GM12878 (cell line): ENCODE measurements at regions not wholly inside any gene's neighbourhood (a gene's known extent, or its start where the extent isn't known, plus 50 kb on each side); places are given as distances from the start of the nearest gene placed in this dataset.

ENCODE experiments used
- ATAC-seq: fragments of 200-7000 bp; cut with Tn5 transposase; 3 replicates; pipeline ENCODE4 v1.9.1; 2020; ENCODE audit warnings: mild to moderate bottlenecking, moderate library complexity
- BruUV-seq: library from RNA; stranded (reverse); fragments of 400-500 nt; replicated peaks from 2 replicates; lab custom pipeline; 2021; lab: Mats Ljungman, UMichigan
- CTCF ChIA-PET: fragments of 300-600 bp; sonication (Branson Sonifier 250); formaldehyde crosslinking; extraction: SDS; loops from one replicate; lab custom pipeline; 2021; ENCODE audit warnings: inconsistent platforms; lab: Yijun Ruan, JAX
- POLR2A ChIA-PET: fragments of 350-600 bp; formaldehyde crosslinking; extraction: SDS; loops from one replicate; lab custom pipeline; 2021; ENCODE audit warnings: inconsistent platforms; lab: Charles Lee
- RAD21 ChIA-PET: fragments of 300-600 bp; sonication (Branson Sonifier 250); formaldehyde crosslinking; loops from one replicate; lab custom pipeline; 2023; ENCODE audit warnings: antibody characterized with exemption; ENCODE audit not compliant: unreplicated experiment; lab: Charles Lee
- SMC1A ChIA-PET: fragments of 300-600 bp; sonication (Branson Sonifier 250); formaldehyde crosslinking; loops from one replicate; lab custom pipeline; 2023; ENCODE audit not compliant: unreplicated experiment, uncharacterized antibody; lab: Charles Lee
- DNase-seq: peaks from one replicate; pipeline ENCODE4 v3.0.0-alpha.2; 2011; ENCODE audit warnings: low read depth, low spot score
- FAIRE-seq: peaks from 3 replicates; lab custom pipeline; 2011; peaks lifted over from hg19 to GRCh38; lab: Jason Lieb, UNC
- H2AFZ ChIP-seq: 2 replicates; pipeline ENCODE4 v1.6.0; 2011; ENCODE audit warnings: low read depth, low read length, control low read depth; ENCODE audit not compliant: control insufficient read depth
- H3K27ac ChIP-seq: 2 replicates; pipeline ENCODE4 v1.5.1; 2011; ENCODE audit warnings: control low read depth; ENCODE audit not compliant: control insufficient read depth, insufficient read depth
- H3K27me3 ChIP-seq, 2 experiments: replicated peaks in 1 of 2; 2 replicates each; pipeline versions ENCODE4 v1.6.0 to v1.6.1; 2011; ENCODE audit warnings: low read length in 1 of 2; ENCODE audit not compliant: control insufficient read depth in 2 of 2, insufficient read depth in 2 of 2
- H3K36me3 ChIP-seq, 2 experiments: 2 replicates each; pipeline ENCODE4 v1.5.1; 2011; ENCODE audit warnings: low read length in 1 of 2; ENCODE audit not compliant: control insufficient read depth in 2 of 2, insufficient read depth in 2 of 2
- H3K4me1 ChIP-seq: 2 replicates; pipeline ENCODE4 v1.6.1; 2011; ENCODE audit warnings: mild to moderate bottlenecking, low read length, moderate library complexity, mixed read lengths; ENCODE audit not compliant: control insufficient read depth, insufficient read depth
- H3K4me2 ChIP-seq: 2 replicates; pipeline ENCODE4 v1.6.0; 2011; ENCODE audit warnings: control low read depth; ENCODE audit not compliant: control insufficient read depth, insufficient read depth
- H3K4me3 ChIP-seq: fragments of 200-600 bp; sonication (generic); 2 replicates; pipeline ENCODE4 v1.5.1; 2016
- H3K79me2 ChIP-seq: 2 replicates; pipeline ENCODE4 v1.6.0; 2011; ENCODE audit warnings: low read length; ENCODE audit not compliant: control insufficient read depth, insufficient read depth
- H3K9ac ChIP-seq: 2 replicates; pipeline ENCODE4 v1.8.0; 2011; ENCODE audit warnings: low read length, control low read depth, mixed read lengths; ENCODE audit not compliant: control insufficient read depth, insufficient read depth
- H3K9me3 ChIP-seq: replicated peaks from 3 replicates; pipeline ENCODE4 v1.5.1; 2011; ENCODE audit warnings: mild to moderate bottlenecking, low read length; ENCODE audit not compliant: control insufficient read depth, insufficient read depth
- H4K20me1 ChIP-seq: 2 replicates; pipeline ENCODE4 v1.6.0; 2011; ENCODE audit not compliant: control insufficient read depth, insufficient read depth
- ATF2 ChIP-seq: IDR thresholded peaks from 2 replicates; pipeline ENCODE4 v1.6.1; 2012; ENCODE audit warnings: low read length, inconsistent platforms
- BHLHE40 ChIP-seq, 2 experiments: fragments of 450-650 bp in 1 of 2; IDR thresholded peaks; 2 replicates each; pipeline ENCODE4 v1.6.1; 2011 to 2017; ENCODE audit warnings: low read depth in 2 of 2, borderline replicate concordance in 1 of 2, improper control_type of control experiment in 1 of 2, low read length in 1 of 2, mild to moderate bottlenecking in 1 of 2
- BRCA1 ChIP-seq: IDR thresholded peaks from 2 replicates; pipeline ENCODE4 v1.6.1; 2011; ENCODE audit warnings: low read depth, low read length, improper control_type of control experiment
- CBX5 ChIP-seq: sonication (generic); IDR thresholded peaks from 2 replicates; pipeline ENCODE4 v1.6.1; 2016; ENCODE audit warnings: low read depth, moderate library complexity, mild to moderate bottlenecking, inconsistent platforms
- DPF2 ChIP-seq: fragments of 450-650 bp; IDR thresholded peaks from 2 replicates; pipeline ENCODE4 v1.6.1; 2017; ENCODE audit warnings: mild to moderate bottlenecking
- EGR1 ChIP-seq, 2 experiments: IDR thresholded peaks; 1 replicate in 1 of 2; 2 replicates in 1 of 2; pipeline ENCODE4 v1.6.1; 2011 to 2012; ENCODE audit warnings: low read depth in 2 of 2, low read length in 2 of 2, borderline replicate concordance in 1 of 2, mild to moderate bottlenecking in 1 of 2, moderate library complexity in 1 of 2
- MTA3 ChIP-seq: IDR thresholded peaks from 2 replicates; pipeline ENCODE4 v1.6.1; 2012; ENCODE audit warnings: low read length, inconsistent platforms, borderline replicate concordance
- NFXL1 ChIP-seq: fragments of 450-650 bp; IDR thresholded peaks from 2 replicates; pipeline ENCODE4 v1.6.1; 2017; ENCODE audit warnings: antibody characterized with exemption, mild to moderate bottlenecking, borderline replicate concordance
- NKRF ChIP-seq: fragments of 450-650 bp; conservative IDR thresholded peaks from 2 replicates; pipeline ENCODE4 v1.6.1; 2017; ENCODE audit warnings: mild to moderate bottlenecking, moderate library complexity
- POLR2AphosphoS5 ChIP-seq: IDR thresholded peaks from 2 replicates; pipeline ENCODE4 v1.6.1; 2011; ENCODE audit warnings: mild to moderate bottlenecking, low read length, inconsistent platforms
- RELB ChIP-seq: fragments of 450-650 bp; IDR thresholded peaks from 2 replicates; pipeline ENCODE4 v1.6.1; 2017; ENCODE audit warnings: low read depth, mild to moderate bottlenecking, moderate library complexity
- SIN3A ChIP-seq: IDR thresholded peaks from 2 replicates; pipeline ENCODE4 v1.6.1; 2012; ENCODE audit warnings: low read depth, low read length, improper control_type of control experiment
- SMC3 ChIP-seq: IDR thresholded peaks from 2 replicates; pipeline ENCODE4 v1.6.1; 2011; ENCODE audit warnings: low read length, improper control_type of control experiment, borderline replicate concordance
- SPI1 ChIP-seq: IDR thresholded peaks from 2 replicates; pipeline ENCODE4 v1.6.1; 2011; ENCODE audit warnings: low read depth, mild to moderate bottlenecking, low read length, moderate library complexity, borderline replicate concordance; ENCODE audit not compliant: insufficient read depth
- WGBS: methylation state at CpG from one replicate; pipeline ENCODE4 v1.1.6; 2016; ENCODE audit warnings: low lambda C conversion rate; ENCODE audit not compliant: insufficient replicate concordance, insufficient coverage; ENCODE audit errors: missing lambda C conversion rate; 5-methylcytosine and 5-hydroxymethylcytosine counted together
- in situ Hi-C: fragments of 300-500 bp; cut with MboI; formaldehyde crosslinking; loops from 9 replicates; pipeline ENCODE4 v1.14.3; 2018; ENCODE audit warnings: mixed read lengths
- intact Hi-C: fragments of 100-400 bp; cut with micrococcal nuclease; formaldehyde crosslinking; loops from one replicate; pipeline ENCODE4 v1.14.2; 2022; ENCODE audit not compliant: unreplicated experiment

GRCh38 chr2:22769497-22769896, 615.5 kb upstream of the KLHL29 start:
- ChIA-PET CTCF (interaction anchor here (1.0 kb wide), 1 partner anchor 31 kb away, joined by 3 read pairs; no protein-coding TSS in a partner anchor), RAD21 (no interaction called here), SMC1A (no interaction called here), POLR2A (no interaction called here)
- no peak overlapping the region for H2AFZ ChIP-seq
- no peak overlapping the region for H3K4me2 ChIP-seq
- no peaks in the 10 kb centered on the region for H3K79me2 ChIP-seq
- no peak overlapping the region for H3K9ac ChIP-seq
- no peak overlapping the region for H3K4me3 ChIP-seq
- H3K9me3 ChIP-seq = no peaks in the 10 kb centered on the region
- intact Hi-C loops (no loop called here), in situ Hi-C loops (no loop called here)
- H3K36me3 ChIP-seq = no peaks in the 10 kb centered on the region
- no peak for TF ChIP-seq SPI1
- no peak for TF ChIP-seq POLR2AphosphoS5
- TF ChIP-seq EGR1 (IDR thresholded peaks at IDR 0.05; ENCODE audit: borderline replicate concordance in 1 of 2, low read depth in 2 of 2, low read length in 2 of 2) = no peak
- H3K4me1 ChIP-seq = no peaks in the 10 kb centered on the region
- DNase-seq = no peak
- ATAC-seq = no peak
- FAIRE-seq = no peak
- WGBS = 3% methylated on average over 3 of the region's 3 CpGs
- H4K20me1 ChIP-seq = no peaks in the 10 kb centered on the region
- H3K27ac ChIP-seq = no peak overlapping the region
- BruUV-seq = no TSS peak
- no peaks in the 10 kb centered on the region for H3K27me3 ChIP-seq

- no peak for FAIRE-seq
- Histone ChIP-seq H4K20me1 (no peaks in the 10 kb centered on the region), H3K79me2 (no peaks in the 10 kb centered on the region), H3K9me3 (no peaks in the 10 kb centered on the region), H3K4me3 (no peak overlapping the region), H3K4me1 (no peaks in the 10 kb centered on the region), H3K4me2 (no peak overlapping the region), H3K27me3 (no peaks in the 10 kb centered on the region; a peak in 1 of 4 replicates), H2AFZ (no peak overlapping the region), H3K9ac (no peak overlapping the region), H3K27ac (no peak overlapping the region), H3K36me3 (no peaks in the 10 kb centered on the region)
- CTCF ChIA-PET = no interaction called here
- intact Hi-C loops = no loop called here
- no peak for DNase-seq
- in situ Hi-C loops = no loop called here
- RAD21 ChIA-PET = no interaction called here
- 59% methylated on average over 5 of the region's 5 CpGs for WGBS
- SMC1A ChIA-PET = no interaction called here
- no TSS peak for BruUV-seq
- POLR2A ChIA-PET = no interaction called here
- no peak for ATAC-seq
- TF ChIP-seq SIN3A (no peak), CBX5 (no peak), NKRF (no peak), ATF2 (no peak), SMC3 (no peak), BHLHE40 (IDR thresholded peaks at IDR 0.05; ENCODE audit: borderline replicate concordance in 1 of 2, low read depth in 2 of 2, low read length in 1 of 2) (no peak), MTA3 (no peak), DPF2 (no peak), NFXL1 (no peak), RELB (no peak), BRCA1 (no peak)
Observed at GRCh38 chr2:22784566-22784965, 600.4 kb upstream of the KLHL29 start.
